ENCODE measurements at regions not wholly inside any gene's neighbourhood (a gene's known extent, or its start where the extent isn't known, plus 50 kb on each side); places are given as distances from the start of the nearest gene placed in this dataset.
"Not testable (repeated sequence)": the region's sequence is repeated elsewhere in the genome, so short reads cannot be mapped to it uniquely, and the experiment has no call there.

DNA sequence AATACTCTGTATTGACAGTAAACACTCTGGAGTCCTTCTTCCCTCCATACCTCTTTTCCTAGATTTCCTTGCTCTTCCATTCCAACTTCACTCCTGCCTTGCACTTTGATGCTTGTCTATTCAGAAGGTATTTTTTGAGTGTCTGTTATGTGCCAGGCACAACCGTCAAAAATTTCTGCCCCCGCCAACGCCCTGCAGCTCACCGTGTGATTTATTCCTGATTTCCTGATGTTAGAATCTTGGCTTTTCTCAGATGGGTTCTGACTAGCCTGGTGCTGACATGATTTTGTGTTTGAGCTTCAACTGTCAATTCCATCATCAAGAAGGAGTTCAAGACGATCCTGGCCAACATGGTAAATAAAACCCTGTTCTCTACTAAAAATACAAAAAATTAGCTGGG lies 297.5 kb downstream of the AGTPBP1 start:
- intact Hi-C loops (cut with DNase I; ENCODE audit: low total_unique reads): no loop called here
- Histone ChIP-seq H3K27ac (no peak overlapping the region), H3K9me3 (peaks cover 0 to 11% (median 2%) of the 10 kb centered on the region in 8 donors), H3K4me1 (no peaks in the 10 kb centered on the region), H3K36me3 (no peaks in the 10 kb centered on the region), H3K4me3 (no peak overlapping the region), H3K27me3 (replicated peaks in 1 of 7) (no peaks in the 10 kb centered on the region)
- TF ChIP-seq POLR2A (IDR thresholded peaks at IDR 0.05) (no peak), POLR2AphosphoS5 (IDR thresholded peaks at IDR 0.05) (no peak)
- TF ChIP-seq, protein P1, sequence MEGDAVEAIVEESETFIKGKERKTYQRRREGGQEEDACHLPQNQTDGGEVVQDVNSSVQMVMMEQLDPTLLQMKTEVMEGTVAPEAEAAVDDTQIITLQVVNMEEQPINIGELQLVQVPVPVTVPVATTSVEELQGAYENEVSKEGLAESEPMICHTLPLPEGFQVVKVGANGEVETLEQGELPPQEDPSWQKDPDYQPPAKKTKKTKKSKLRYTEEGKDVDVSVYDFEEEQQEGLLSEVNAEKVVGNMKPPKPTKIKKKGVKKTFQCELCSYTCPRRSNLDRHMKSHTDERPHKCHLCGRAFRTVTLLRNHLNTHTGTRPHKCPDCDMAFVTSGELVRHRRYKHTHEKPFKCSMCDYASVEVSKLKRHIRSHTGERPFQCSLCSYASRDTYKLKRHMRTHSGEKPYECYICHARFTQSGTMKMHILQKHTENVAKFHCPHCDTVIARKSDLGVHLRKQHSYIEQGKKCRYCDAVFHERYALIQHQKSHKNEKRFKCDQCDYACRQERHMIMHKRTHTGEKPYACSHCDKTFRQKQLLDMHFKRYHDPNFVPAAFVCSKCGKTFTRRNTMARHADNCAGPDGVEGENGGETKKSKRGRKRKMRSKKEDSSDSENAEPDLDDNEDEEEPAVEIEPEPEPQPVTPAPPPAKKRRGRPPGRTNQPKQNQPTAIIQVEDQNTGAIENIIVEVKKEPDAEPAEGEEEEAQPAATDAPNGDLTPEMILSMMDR (IDR thresholded peaks at IDR 0.05 in 8 of 11, conservative IDR thresholded peaks at IDR 0.05 in 3 of 11): no peak
- 72 to 85% (median 80%) methylated on average over 5 of the region's 5 CpGs for WGBS, 5 donors
- DNase-seq: no peak

DNA sequence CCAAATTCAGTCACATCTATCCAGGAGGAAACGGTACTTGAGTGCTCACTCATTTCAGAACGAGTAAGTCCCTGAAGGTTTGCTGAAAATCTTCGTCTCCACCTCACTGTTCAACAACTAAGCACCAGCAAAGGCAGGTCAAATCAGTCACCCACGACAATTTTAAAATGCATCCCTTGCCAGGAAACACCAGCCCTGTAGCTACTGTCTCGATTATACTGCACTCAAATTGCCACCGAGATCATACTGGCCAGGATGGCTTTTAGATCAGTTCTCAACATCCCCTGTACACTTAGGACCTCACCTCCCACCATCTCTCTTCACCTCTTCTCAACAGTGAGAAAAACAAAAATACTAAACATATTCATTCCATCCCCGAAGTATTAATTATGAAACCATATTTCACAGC lies 298.6 kb downstream of the AGTPBP1 start:
- no peak overlapping the region for H3K27ac ChIP-seq
- DNase-seq: no peak
- H3K4me3 ChIP-seq: no peak overlapping the region
- no peaks in the 10 kb centered on the region for H3K27me3 ChIP-seq (replicated peaks in 1 of 7)
- H3K9me3 ChIP-seq: peaks cover 0 to 14% (median 2%) of the 10 kb centered on the region in 8 donors
- 62 to 77% (median 71%) methylated on average over 7 of the region's 7 CpGs for WGBS, 5 donors
- no peaks in the 10 kb centered on the region for H3K36me3 ChIP-seq
- H3K4me1 ChIP-seq: no peaks in the 10 kb centered on the region
- TF ChIP-seq POLR2A (IDR thresholded peaks at IDR 0.05): no peak
- no peak for TF ChIP-seq POLR2AphosphoS5 (IDR thresholded peaks at IDR 0.05)
- TF ChIP-seq, protein P1 (IDR thresholded peaks at IDR 0.05 in 8 of 11, conservative IDR thresholded peaks at IDR 0.05 in 3 of 11): no peak
- intact Hi-C loops (cut with DNase I; ENCODE audit: low total_unique reads): no loop called here

- no peak overlapping the region for H3K27ac ChIP-seq
- intact Hi-C loops (cut with DNase I; ENCODE audit: low total_unique reads): no loop called here
- H3K27me3 ChIP-seq (replicated peaks in 1 of 7): no peaks in the 10 kb centered on the region
- peaks cover 0 to 5% (median 0%) of the 10 kb centered on the region in 8 donors for H3K9me3 ChIP-seq
- WGBS, 5 donors: 80 to 91% (median 89%) methylated on average over 4 to 7 of the region's 7 CpGs
- no peak overlapping the region for H3K4me3 ChIP-seq
- no peak for DNase-seq
- TF ChIP-seq POLR2AphosphoS5 (IDR thresholded peaks at IDR 0.05) (no peak), POLR2A (IDR thresholded peaks at IDR 0.05) (no peak)
- TF ChIP-seq, protein P1 (IDR thresholded peaks at IDR 0.05 in 8 of 11, conservative IDR thresholded peaks at IDR 0.05 in 3 of 11): no peak
- no peaks in the 10 kb centered on the region for H3K4me1 ChIP-seq
- H3K36me3 ChIP-seq: no peaks in the 10 kb centered on the region
Observed at GRCh38 chr9:85439791-85440190, 302.0 kb downstream of the AGTPBP1 start.

GRCh38 chr9:85433956-85434355 lies 307.8 kb downstream of the AGTPBP1 start:
- intact Hi-C loops (cut with DNase I; ENCODE audit: low total_unique reads); H3K4me1 ChIP-seq; H3K27ac ChIP-seq; H3K9me3 ChIP-seq; H3K36me3 ChIP-seq; H3K4me3 ChIP-seq; DNase-seq: not testable (repeated sequence)
- 89 to 97% (median 91%) methylated on average over 2 of the region's 2 CpGs for WGBS, 5 donors
- peaks cover 0 to 25% (median 0%) of the 10 kb centered on the region in 7 donors for H3K27me3 ChIP-seq (replicated peaks in 1 of 7)

GRCh38 chr9:85433551-85433950 lies 308.2 kb downstream of the AGTPBP1 start:
- intact Hi-C loops (cut with DNase I; ENCODE audit: low total_unique reads); DNase-seq: not testable (repeated sequence)
- WGBS, 5 donors: 51 to 62% (median 52%) methylated on average over 2 to 3 of the region's 3 CpGs

More at GRCh38 chr9:85433551-85433950, 308.2 kb downstream of the AGTPBP1 start:
- peaks cover 0 to 29% (median 0%) of the 10 kb centered on the region in 7 donors for H3K27me3 ChIP-seq (replicated peaks in 1 of 7)
- H3K36me3 ChIP-seq, H3K9me3 ChIP-seq, H3K27ac ChIP-seq, H3K4me1 ChIP-seq, H3K4me3 ChIP-seq: not testable (repeated sequence)

Measured in spleen (tissue), 11 donors.